Vagina (tissue), 2 donors: ENCODE measurements at regions not wholly inside any gene's neighbourhood (a gene's known extent, or its start where the extent isn't known, plus 50 kb on each side); places are given as distances from the start of the nearest gene placed in this dataset.

Experiments
- DNase-seq, 2 donors: peaks; one replicate each; pipeline ENCODE4 v3.0.0-alpha.2; 2017; ENCODE audit errors: extremely low spot score in 2 of 2
- H3K27ac ChIP-seq: fragments of 200-600 bp; sonication (generic); one replicate; pipeline ENCODE4 v1.5.1; 2019
- H3K27me3 ChIP-seq: fragments of 200-600 bp; sonication (generic); one replicate; pipeline ENCODE4 v1.5.1; 2019
- H3K36me3 ChIP-seq, 2 donors: fragments of 200-600 bp; sonication (generic); one replicate each; pipeline ENCODE4 v1.5.1; 2017 to 2019
- H3K4me1 ChIP-seq: fragments of 200-600 bp; sonication (generic); one replicate; pipeline ENCODE4 v1.5.1; 2019
- H3K4me3 ChIP-seq, 2 donors: fragments of 200-600 bp; sonication (generic); 1 replicate in 1 of 2; 2 replicates in 1 of 2; pipeline ENCODE4 v1.5.1; 2016 to 2019
- H3K9me3 ChIP-seq: fragments of 200-600 bp; sonication (generic); one replicate; pipeline ENCODE4 v1.5.1; 2019
- POLR2A ChIP-seq, 2 donors: fragments of 450-650 bp; IDR thresholded peaks; one replicate each; pipeline ENCODE4 v1.6.1; 2017; ENCODE audit warnings: antibody characterized with exemption in 2 of 2, mild to moderate bottlenecking in 2 of 2, moderate library complexity in 2 of 2
- POLR2AphosphoS5 ChIP-seq, 2 donors: sonication (generic); formaldehyde crosslinking; IDR thresholded peaks; one replicate each; pipeline ENCODE4 v1.9.0; 2017; ENCODE audit warnings: antibody characterized with exemption in 2 of 2, mild to moderate bottlenecking in 2 of 2, low read depth in 1 of 2; ENCODE audit not compliant: insufficient read depth in 1 of 2
- intact Hi-C: fragments of 100-400 bp; cut with DNase I; formaldehyde crosslinking; loops from one replicate; pipeline ENCODE4 v1.15.1; 2023
- TF ChIP-seq, protein P1 (sequence below), 3 experiments: fragments of 450-650 bp in 2 of 3; fragments of 200-600 bp in 1 of 3; sonication (generic) in 1 of 3; IDR thresholded peaks; one replicate each; pipeline ENCODE4 v1.5.1; 2017 to 2019; ENCODE audit warnings: antibody characterized with exemption in 3 of 3, mild to moderate bottlenecking in 2 of 3, moderate library complexity in 2 of 3

DNA sequence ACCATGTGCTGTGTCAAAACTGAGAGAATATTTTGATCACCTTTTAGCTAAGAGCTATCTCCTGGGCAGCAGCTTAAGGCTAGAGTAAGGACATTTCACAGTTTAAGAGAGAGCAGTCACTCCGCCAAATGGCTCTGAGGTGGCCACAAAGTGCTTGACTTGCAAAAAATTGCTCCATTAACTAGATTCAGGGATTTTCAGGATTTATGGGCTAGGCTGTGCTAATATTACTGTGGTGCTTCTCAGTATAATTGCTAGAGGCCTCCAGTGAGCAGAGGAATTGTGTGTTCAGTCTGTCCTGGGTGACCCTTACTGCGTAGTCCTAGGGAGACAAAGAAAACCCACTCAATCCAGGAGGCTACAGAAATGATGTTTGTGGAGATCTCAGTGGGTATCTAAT is 65.2 kb downstream of the PALM2AKAP2 start:
- H3K27ac ChIP-seq, result no peak overlapping the region
- peaks cover 7% of the 10 kb centered on the region for H3K4me1 ChIP-seq
- no peak overlapping the region for H3K4me3 ChIP-seq
- intact Hi-C loops, result no loop called here
- H3K27me3 ChIP-seq, result no peaks in the 10 kb centered on the region
- H3K9me3 ChIP-seq, result no peaks in the 10 kb centered on the region
- no peak for DNase-seq
- TF ChIP-seq POLR2A (IDR thresholded peaks at IDR 0.05) (no peak), POLR2AphosphoS5 (IDR thresholded peaks at IDR 0.05; ENCODE audit: insufficient read depth in 1 of 2, low read depth in 1 of 2) (no peak)
- TF ChIP-seq, protein P1, sequence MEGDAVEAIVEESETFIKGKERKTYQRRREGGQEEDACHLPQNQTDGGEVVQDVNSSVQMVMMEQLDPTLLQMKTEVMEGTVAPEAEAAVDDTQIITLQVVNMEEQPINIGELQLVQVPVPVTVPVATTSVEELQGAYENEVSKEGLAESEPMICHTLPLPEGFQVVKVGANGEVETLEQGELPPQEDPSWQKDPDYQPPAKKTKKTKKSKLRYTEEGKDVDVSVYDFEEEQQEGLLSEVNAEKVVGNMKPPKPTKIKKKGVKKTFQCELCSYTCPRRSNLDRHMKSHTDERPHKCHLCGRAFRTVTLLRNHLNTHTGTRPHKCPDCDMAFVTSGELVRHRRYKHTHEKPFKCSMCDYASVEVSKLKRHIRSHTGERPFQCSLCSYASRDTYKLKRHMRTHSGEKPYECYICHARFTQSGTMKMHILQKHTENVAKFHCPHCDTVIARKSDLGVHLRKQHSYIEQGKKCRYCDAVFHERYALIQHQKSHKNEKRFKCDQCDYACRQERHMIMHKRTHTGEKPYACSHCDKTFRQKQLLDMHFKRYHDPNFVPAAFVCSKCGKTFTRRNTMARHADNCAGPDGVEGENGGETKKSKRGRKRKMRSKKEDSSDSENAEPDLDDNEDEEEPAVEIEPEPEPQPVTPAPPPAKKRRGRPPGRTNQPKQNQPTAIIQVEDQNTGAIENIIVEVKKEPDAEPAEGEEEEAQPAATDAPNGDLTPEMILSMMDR (IDR thresholded peaks at IDR 0.05), result no peak
- no peaks in the 10 kb centered on the region for H3K36me3 ChIP-seq

GRCh38 chr9:109846776-109847175 is 66.8 kb downstream of the PALM2AKAP2 start:
- Histone ChIP-seq H3K27ac (no peak overlapping the region), H3K4me3 (no peak overlapping the region), H3K9me3 (no peaks in the 10 kb centered on the region), H3K36me3 (no peaks in the 10 kb centered on the region), H3K27me3 (no peaks in the 10 kb centered on the region), H3K4me1 (peaks cover 7% of the 10 kb centered on the region)
- DNase-seq, result no peak
- intact Hi-C loops, result no loop called here
- TF ChIP-seq, protein P1 (IDR thresholded peaks at IDR 0.05), result no peak
- no peak for TF ChIP-seq POLR2AphosphoS5 (IDR thresholded peaks at IDR 0.05; ENCODE audit: insufficient read depth in 1 of 2, low read depth in 1 of 2)
- TF ChIP-seq POLR2A (IDR thresholded peaks at IDR 0.05), result no peak

DNA sequence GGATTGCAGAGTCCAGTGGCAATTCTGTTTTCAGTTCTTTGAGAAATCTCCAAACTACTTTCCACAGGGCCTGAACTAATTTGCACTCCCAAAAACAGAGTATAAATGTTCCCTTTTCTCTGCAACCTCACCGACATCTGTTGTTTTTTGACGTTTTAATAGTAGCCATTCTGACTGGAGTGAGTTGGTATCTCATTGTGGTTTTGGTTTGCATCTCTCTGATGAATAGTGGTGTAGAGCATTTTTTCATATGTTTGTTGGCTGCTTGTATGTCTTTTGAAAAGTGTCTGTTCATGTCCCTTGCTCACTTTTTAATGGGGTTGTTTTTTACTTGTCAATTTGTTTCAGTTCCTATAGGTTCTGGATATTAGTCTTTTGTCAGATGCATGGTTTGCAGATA is 72.6 kb downstream of the PALM2AKAP2 start:
- H3K27ac ChIP-seq, result no peak overlapping the region
- intact Hi-C loops, result no loop called here
- DNase-seq, result no peak
- TF ChIP-seq POLR2A (IDR thresholded peaks at IDR 0.05) (no peak), POLR2AphosphoS5 (IDR thresholded peaks at IDR 0.05; ENCODE audit: insufficient read depth in 1 of 2, low read depth in 1 of 2) (no peak)
- TF ChIP-seq, protein P1 (IDR thresholded peaks at IDR 0.05), result no peak
- no peaks in the 10 kb centered on the region for H3K4me1 ChIP-seq
- H3K27me3 ChIP-seq, result no peaks in the 10 kb centered on the region
- no peak overlapping the region for H3K4me3 ChIP-seq
- no peaks in the 10 kb centered on the region for H3K9me3 ChIP-seq
- H3K36me3 ChIP-seq, result no peaks in the 10 kb centered on the region

GRCh38 chr9:109855540-109855939 is 75.5 kb downstream of the PALM2AKAP2 start:
- Histone ChIP-seq H3K4me3 (no peak overlapping the region), H3K9me3 (no peaks in the 10 kb centered on the region), H3K27ac (no peak overlapping the region), H3K36me3 (no peaks in the 10 kb centered on the region), H3K27me3 (no peaks in the 10 kb centered on the region), H3K4me1 (no peaks in the 10 kb centered on the region)
- intact Hi-C loops, result no loop called here
- TF ChIP-seq POLR2A (IDR thresholded peaks at IDR 0.05), result no peak
- TF ChIP-seq POLR2AphosphoS5 (IDR thresholded peaks at IDR 0.05; ENCODE audit: insufficient read depth in 1 of 2, low read depth in 1 of 2), result no peak
- TF ChIP-seq, protein P1 (IDR thresholded peaks at IDR 0.05), result no peak
- DNase-seq, result no peak

- Histone ChIP-seq H3K36me3 (no peaks in the 10 kb centered on the region), H3K4me3 (no peak overlapping the region), H3K27me3 (no peaks in the 10 kb centered on the region), H3K9me3 (no peaks in the 10 kb centered on the region), H3K27ac (no peak overlapping the region), H3K4me1 (no peaks in the 10 kb centered on the region)
- intact Hi-C loops, result no loop called here
- no peak for TF ChIP-seq POLR2A (IDR thresholded peaks at IDR 0.05)
- TF ChIP-seq POLR2AphosphoS5 (IDR thresholded peaks at IDR 0.05; ENCODE audit: insufficient read depth in 1 of 2, low read depth in 1 of 2), result no peak
- TF ChIP-seq, protein P1 (IDR thresholded peaks at IDR 0.05), result no peak
- DNase-seq, result no peak
Measured at GRCh38 chr9:109856785-109857184, 76.8 kb downstream of the PALM2AKAP2 start.
